ENCODE measurements at regions not wholly inside any gene's neighbourhood (a gene's known extent, or its start where the extent isn't known, plus 50 kb on each side); places are given as distances from the start of the nearest gene placed in this dataset.

DNA sequence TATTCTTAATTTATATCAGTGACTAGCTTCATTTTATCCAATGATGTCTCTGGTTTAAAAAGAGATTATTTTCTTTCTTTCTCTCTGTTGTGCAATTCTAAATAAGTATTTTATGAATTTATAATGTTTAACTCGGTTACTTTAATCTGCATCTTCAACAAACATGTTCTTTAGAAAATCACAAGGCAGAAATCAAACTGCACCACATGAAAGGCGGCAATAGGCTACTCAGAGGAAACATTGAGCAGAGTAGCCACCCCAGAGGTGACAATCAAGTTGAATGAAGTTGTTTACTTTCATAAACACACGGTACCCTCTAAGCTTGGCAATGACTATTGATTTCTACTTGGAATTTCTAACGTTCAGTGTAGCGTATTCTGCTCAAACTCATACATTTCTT is 677.8 kb upstream of the ROBO1 start:
- Histone ChIP-seq H3K36me3 (ENCODE audit: control insufficient read depth in 4 of 4, insufficient read depth in 3 of 4, low read depth in 1 of 4, low read length in 3 of 4) (no peaks in the 10 kb centered on the region), H3K27me3 (ENCODE audit: control insufficient read depth in 4 of 4, insufficient read depth in 4 of 4, low read length in 3 of 4) (no peaks in the 10 kb centered on the region), H3K27ac (ENCODE audit: low read depth in 1 of 2, low read length in 2 of 2) (no peak overlapping the region), H3K9me3 (ENCODE audit: control insufficient read depth in 4 of 4, low read length in 3 of 4) (no peaks in the 10 kb centered on the region), H3K4me3 (ENCODE audit: low read depth in 1 of 3, low read length in 3 of 3) (no peak overlapping the region), H3K9ac (ENCODE audit: low read depth in 1 of 2, low read length in 2 of 2) (no peak overlapping the region), H3K4me1 (ENCODE audit: control insufficient read depth in 4 of 4, insufficient read depth in 4 of 4, low read length in 3 of 4) (no peaks in the 10 kb centered on the region)
- TF ChIP-seq, protein P1, sequence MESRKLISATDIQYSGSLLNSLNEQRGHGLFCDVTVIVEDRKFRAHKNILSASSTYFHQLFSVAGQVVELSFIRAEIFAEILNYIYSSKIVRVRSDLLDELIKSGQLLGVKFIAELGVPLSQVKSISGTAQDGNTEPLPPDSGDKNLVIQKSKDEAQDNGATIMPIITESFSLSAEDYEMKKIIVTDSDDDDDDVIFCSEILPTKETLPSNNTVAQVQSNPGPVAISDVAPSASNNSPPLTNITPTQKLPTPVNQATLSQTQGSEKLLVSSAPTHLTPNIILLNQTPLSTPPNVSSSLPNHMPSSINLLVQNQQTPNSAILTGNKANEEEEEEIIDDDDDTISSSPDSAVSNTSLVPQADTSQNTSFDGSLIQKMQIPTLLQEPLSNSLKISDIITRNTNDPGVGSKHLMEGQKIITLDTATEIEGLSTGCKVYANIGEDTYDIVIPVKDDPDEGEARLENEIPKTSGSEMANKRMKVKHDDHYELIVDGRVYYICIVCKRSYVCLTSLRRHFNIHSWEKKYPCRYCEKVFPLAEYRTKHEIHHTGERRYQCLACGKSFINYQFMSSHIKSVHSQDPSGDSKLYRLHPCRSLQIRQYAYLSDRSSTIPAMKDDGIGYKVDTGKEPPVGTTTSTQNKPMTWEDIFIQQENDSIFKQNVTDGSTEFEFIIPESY (IDR thresholded peaks at IDR 0.05) = no peak
- TF ChIP-seq YY1 (IDR thresholded peaks at IDR 0.05) (no peak), HNF4G (IDR thresholded peaks at IDR 0.05) (no peak), REST (IDR thresholded peaks at IDR 0.05) (no peak), NR2F2 (IDR thresholded peaks at IDR 0.05) (no peak), RXRA (IDR thresholded peaks at IDR 0.05) (no peak), FOXA1 (IDR thresholded peaks at IDR 0.05) (no peak), TAF1 (conservative IDR thresholded peaks at IDR 0.05) (no peak), GABPA (IDR thresholded peaks at IDR 0.05 in 1 of 2, conservative IDR thresholded peaks at IDR 0.05 in 1 of 2) (no peak), EGR1 (IDR thresholded peaks at IDR 0.05; ENCODE audit: low read depth in 2 of 2) (no peak), HNF4A (conservative IDR thresholded peaks at IDR 0.05) (no peak), RAD21 (IDR thresholded peaks at IDR 0.05) (no peak), JUND (IDR thresholded peaks at IDR 0.05) (no peak), FOXA2 (IDR thresholded peaks at IDR 0.05) (no peak), SP1 (IDR thresholded peaks at IDR 0.05) (no peak)
- TF ChIP-seq, protein P2, sequence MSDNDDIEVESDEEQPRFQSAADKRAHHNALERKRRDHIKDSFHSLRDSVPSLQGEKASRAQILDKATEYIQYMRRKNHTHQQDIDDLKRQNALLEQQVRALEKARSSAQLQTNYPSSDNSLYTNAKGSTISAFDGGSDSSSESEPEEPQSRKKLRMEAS (IDR thresholded peaks at IDR 0.05) = no peak
- TF ChIP-seq, protein P3, sequence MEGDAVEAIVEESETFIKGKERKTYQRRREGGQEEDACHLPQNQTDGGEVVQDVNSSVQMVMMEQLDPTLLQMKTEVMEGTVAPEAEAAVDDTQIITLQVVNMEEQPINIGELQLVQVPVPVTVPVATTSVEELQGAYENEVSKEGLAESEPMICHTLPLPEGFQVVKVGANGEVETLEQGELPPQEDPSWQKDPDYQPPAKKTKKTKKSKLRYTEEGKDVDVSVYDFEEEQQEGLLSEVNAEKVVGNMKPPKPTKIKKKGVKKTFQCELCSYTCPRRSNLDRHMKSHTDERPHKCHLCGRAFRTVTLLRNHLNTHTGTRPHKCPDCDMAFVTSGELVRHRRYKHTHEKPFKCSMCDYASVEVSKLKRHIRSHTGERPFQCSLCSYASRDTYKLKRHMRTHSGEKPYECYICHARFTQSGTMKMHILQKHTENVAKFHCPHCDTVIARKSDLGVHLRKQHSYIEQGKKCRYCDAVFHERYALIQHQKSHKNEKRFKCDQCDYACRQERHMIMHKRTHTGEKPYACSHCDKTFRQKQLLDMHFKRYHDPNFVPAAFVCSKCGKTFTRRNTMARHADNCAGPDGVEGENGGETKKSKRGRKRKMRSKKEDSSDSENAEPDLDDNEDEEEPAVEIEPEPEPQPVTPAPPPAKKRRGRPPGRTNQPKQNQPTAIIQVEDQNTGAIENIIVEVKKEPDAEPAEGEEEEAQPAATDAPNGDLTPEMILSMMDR (IDR thresholded peaks at IDR 0.05; ENCODE audit: low read depth, low read length, missing input control) = no peak
- no peak for DNase-seq (ENCODE audit: low spot score)
- WGBS = 52% methylated on average over 5 of the region's 5 CpGs

GRCh38 chr3:80445053-80445452 is 677.3 kb upstream of the ROBO1 start:
- WGBS = 71% methylated on average over 1 of the region's 1 CpG
- no peak for TF ChIP-seq HNF4G (IDR thresholded peaks at IDR 0.05)
- TF ChIP-seq, protein P3 (IDR thresholded peaks at IDR 0.05; ENCODE audit: low read depth, low read length, missing input control) = no peak
- TF ChIP-seq JUND (IDR thresholded peaks at IDR 0.05) = no peak
- no peak for TF ChIP-seq FOXA2 (IDR thresholded peaks at IDR 0.05)
- no peak for TF ChIP-seq RXRA (IDR thresholded peaks at IDR 0.05)
- no peak for TF ChIP-seq GABPA (IDR thresholded peaks at IDR 0.05 in 1 of 2, conservative IDR thresholded peaks at IDR 0.05 in 1 of 2)
- no peak for TF ChIP-seq ATF3 (IDR thresholded peaks at IDR 0.05)
- TF ChIP-seq TAF1 (conservative IDR thresholded peaks at IDR 0.05) = no peak
- no peak for TF ChIP-seq FOXA1 (IDR thresholded peaks at IDR 0.05)
- TF ChIP-seq NR2F2 (IDR thresholded peaks at IDR 0.05) = no peak
- Histone ChIP-seq H3K4me1 (ENCODE audit: control insufficient read depth in 4 of 4, insufficient read depth in 4 of 4, low read length in 3 of 4) (no peaks in the 10 kb centered on the region), H3K36me3 (ENCODE audit: control insufficient read depth in 4 of 4, insufficient read depth in 3 of 4, low read depth in 1 of 4, low read length in 3 of 4) (no peaks in the 10 kb centered on the region), H3K27me3 (ENCODE audit: control insufficient read depth in 4 of 4, insufficient read depth in 4 of 4, low read length in 3 of 4) (no peaks in the 10 kb centered on the region), H3K9ac (ENCODE audit: low read depth in 1 of 2, low read length in 2 of 2) (no peak overlapping the region), H3K27ac (ENCODE audit: low read depth in 1 of 2, low read length in 2 of 2) (no peak overlapping the region), H3K9me3 (ENCODE audit: control insufficient read depth in 4 of 4, low read length in 3 of 4) (no peaks in the 10 kb centered on the region), H3K4me3 (ENCODE audit: low read depth in 1 of 3, low read length in 3 of 3) (no peak overlapping the region)
- no peak for DNase-seq (ENCODE audit: low spot score)
